Prostate gland (tissue), 2 donors: ENCODE measurements at regions not wholly inside any gene's neighbourhood (a gene's known extent, or its start where the extent isn't known, plus 50 kb on each side); places are given as distances from the start of the nearest gene placed in this dataset.

Source experiments
- DNase-seq: peaks from one replicate; pipeline ENCODE4 v3.0.0-alpha.2; 2019; ENCODE audit warnings: low spot score
- H3K27ac ChIP-seq, 2 donors: fragments of 200-600 bp; sonication (generic); 2 replicates each; pipeline ENCODE4 v1.5.1; 2017 to 2019
- H3K27me3 ChIP-seq: fragments of 200-600 bp; sonication (generic); replicated peaks from 2 replicates; pipeline ENCODE4 v1.5.1; 2019; ENCODE audit not compliant: insufficient read depth
- H3K36me3 ChIP-seq, 2 donors: fragments of 200-600 bp; sonication (generic); 1 replicate in 1 of 2; 2 replicates in 1 of 2; pipeline versions ENCODE4 v1.5.1 to v1.8.1; 2017 to 2019
- H3K4me1 ChIP-seq: fragments of 200-600 bp; sonication (generic); replicated peaks from 2 replicates; pipeline ENCODE4 v1.5.1; 2019
- H3K4me3 ChIP-seq, 2 donors: fragments of 200-600 bp; sonication (generic); 2 replicates each; pipeline ENCODE4 v1.5.1; 2017 to 2019
- H3K9me3 ChIP-seq: fragments of 200-600 bp; sonication (generic); 2 replicates; pipeline ENCODE4 v1.5.1; 2017
- CTCF ChIP-seq, 4 experiments: fragments of 200-600 bp in 2 of 4; fragments of 450-650 bp in 2 of 4; sonication (generic) in 2 of 4; IDR thresholded peaks; 1 replicate in 3 of 4; 2 replicates in 1 of 4; pipeline ENCODE4 v1.5.1; 2016 to 2019; ENCODE audit warnings: antibody characterized with exemption in 4 of 4, mild to moderate bottlenecking in 2 of 4, moderate library complexity in 2 of 4
- POLR2A ChIP-seq: fragments of 450-650 bp; IDR thresholded peaks from one replicate; pipeline ENCODE4 v1.6.1; 2016; ENCODE audit warnings: antibody characterized with exemption, mild to moderate bottlenecking
- POLR2AphosphoS5 ChIP-seq: sonication (generic); formaldehyde crosslinking; IDR thresholded peaks from one replicate; pipeline ENCODE4 v1.6.1; 2017; ENCODE audit warnings: antibody characterized with exemption
- WGBS: methylation state at CpG from one replicate; pipeline ENCODE4 v1.1.5; 2018; 5-methylcytosine and 5-hydroxymethylcytosine counted together
- intact Hi-C: fragments of 100-400 bp; cut with DNase I; formaldehyde crosslinking; loops from one replicate; pipeline ENCODE4 v1.14.2; 2022

- Histone ChIP-seq H3K4me1 (no peaks in the 10 kb centered on the region), H3K9me3 (no peaks in the 10 kb centered on the region), H3K36me3 (no peaks in the 10 kb centered on the region), H3K27ac (no peak overlapping the region), H3K4me3 (no peak overlapping the region), H3K27me3 (no peaks in the 10 kb centered on the region)
- no peak for DNase-seq
- intact Hi-C loops = no loop called here
- TF ChIP-seq POLR2A (no peak), CTCF (IDR thresholded peaks at IDR 0.05) (no peak), POLR2AphosphoS5 (no peak)
These were observed 2036.4 kb upstream of the AGA start for GRCh38 chr4:179478608-179479007.

GRCh38 chr4:179485781-179486180 lies 2043.5 kb upstream of the AGA start:
- no peak for TF ChIP-seq POLR2A
- Histone ChIP-seq H3K27me3 (no peaks in the 10 kb centered on the region), H3K36me3 (no peaks in the 10 kb centered on the region), H3K27ac (no peak overlapping the region), H3K4me1 (no peaks in the 10 kb centered on the region), H3K4me3 (no peak overlapping the region), H3K9me3 (no peaks in the 10 kb centered on the region)
- intact Hi-C loops = no loop called here
- DNase-seq = no peak
- 71% methylated on average over 3 of the region's 3 CpGs for WGBS

GRCh38 chr4:179486570-179487335 lies 2044.5 kb upstream of the AGA start:
- DNase-seq = no peak
- TF ChIP-seq CTCF (IDR thresholded peaks at IDR 0.05) (no peak), POLR2A (no peak), POLR2AphosphoS5 (no peak)
- Histone ChIP-seq H3K36me3 (no peaks in the 10 kb centered on the region), H3K27ac (no peak overlapping the region), H3K27me3 (no peaks in the 10 kb centered on the region), H3K4me3 (no peak overlapping the region), H3K4me1 (no peaks in the 10 kb centered on the region), H3K9me3 (no peaks in the 10 kb centered on the region)
- 78% methylated on average over 6 of the region's 6 CpGs for WGBS
- intact Hi-C loops = no loop called here

GRCh38 chr4:179492260-179493080 lies 2050.2 kb upstream of the AGA start:
- H3K36me3 ChIP-seq = no peaks in the 10 kb centered on the region
- TF ChIP-seq POLR2AphosphoS5 (no peak), CTCF (IDR thresholded peaks at IDR 0.05) (no peak), POLR2A (no peak)
- DNase-seq = no peak
- no peak overlapping the region for H3K4me3 ChIP-seq
- 86% methylated on average over 3 of the region's 3 CpGs for whole genome bisulfite sequencing
- no peaks in the 10 kb centered on the region for H3K9me3 ChIP-seq
- H3K27me3 ChIP-seq = no peaks in the 10 kb centered on the region
- intact Hi-C loops = no loop called here
- H3K4me1 ChIP-seq = no peaks in the 10 kb centered on the region
- H3K27ac ChIP-seq = no peak overlapping the region

- WGBS = 94% methylated on average over 1 of the region's 1 CpG
- intact Hi-C loops = no loop called here
- Histone ChIP-seq H3K27ac (no peak overlapping the region), H3K27me3 (no peaks in the 10 kb centered on the region), H3K9me3 (no peaks in the 10 kb centered on the region), H3K4me3 (no peak overlapping the region), H3K36me3 (no peaks in the 10 kb centered on the region), H3K4me1 (no peaks in the 10 kb centered on the region)
- TF ChIP-seq POLR2AphosphoS5 = no peak
- TF ChIP-seq POLR2A = no peak
- no peak for TF ChIP-seq CTCF (IDR thresholded peaks at IDR 0.05)
- no peak for DNase-seq
These were observed 2061.7 kb upstream of the AGA start for GRCh38 chr4:179503976-179504375.
